ENCODE measurements at regions not wholly inside any gene's neighbourhood (a gene's known extent, or its start where the extent isn't known, plus 50 kb on each side); places are given as distances from the start of the nearest gene placed in this dataset.

DNA sequence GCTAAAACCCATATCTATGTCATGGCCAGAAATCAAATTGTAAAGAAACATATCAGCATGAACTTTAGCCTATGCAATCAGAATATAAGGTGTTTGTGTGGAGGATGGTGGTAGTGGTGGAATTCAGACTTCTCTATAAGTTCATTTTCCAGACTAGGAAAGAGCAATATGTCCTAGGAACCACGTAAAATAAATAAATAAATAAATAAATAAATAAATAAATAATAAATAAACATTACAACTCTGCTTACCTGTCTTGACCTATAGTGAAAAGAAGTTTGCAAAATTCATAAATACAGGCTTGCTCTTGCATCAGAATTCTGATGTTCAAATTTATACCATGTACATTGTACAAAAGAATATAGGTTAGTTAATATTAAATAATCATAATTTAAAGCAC, 1382.6 kb upstream of the ADGRL2 start:
- intact Hi-C loops (cut with DNase I), result no loop called here
- no peaks in the 10 kb centered on the region for H3K9me3 ChIP-seq

DNA sequence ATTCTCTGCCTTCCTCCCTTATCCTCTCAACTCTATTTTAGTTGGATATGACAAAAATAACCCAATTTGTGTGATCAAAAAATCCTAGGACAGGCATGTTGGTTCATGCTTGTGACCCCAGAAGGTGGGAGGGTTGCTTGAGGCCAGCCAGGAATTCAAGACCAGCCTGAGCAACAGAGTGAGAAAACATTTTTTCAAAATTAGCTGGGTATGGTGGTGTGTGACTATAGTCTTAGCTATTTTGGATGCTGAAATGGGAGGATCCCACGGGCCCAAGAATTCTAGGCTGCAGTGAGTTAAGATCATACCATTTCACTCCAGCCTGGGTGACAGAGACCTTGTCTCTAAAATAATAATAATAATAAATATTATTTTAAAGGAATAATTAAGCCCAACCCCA, 1383.1 kb upstream of the ADGRL2 start:
- intact Hi-C loops (cut with DNase I), result no loop called here
- Histone ChIP-seq H3K4me3 (no peak overlapping the region), H3K27me3 (no peaks in the 10 kb centered on the region), H3K36me3 (no peaks in the 10 kb centered on the region), H3K27ac (no peak overlapping the region), H3K9me3 (no peaks in the 10 kb centered on the region), H3K4me1 (no peaks in the 10 kb centered on the region)
- DNase-seq, result no peak
- TF ChIP-seq POLR2AphosphoS5 (IDR thresholded peaks at IDR 0.05) (no peak), EP300 (IDR thresholded peaks at IDR 0.05) (no peak), POLR2A (IDR thresholded peaks at IDR 0.05) (no peak)
- TF ChIP-seq, protein P1, sequence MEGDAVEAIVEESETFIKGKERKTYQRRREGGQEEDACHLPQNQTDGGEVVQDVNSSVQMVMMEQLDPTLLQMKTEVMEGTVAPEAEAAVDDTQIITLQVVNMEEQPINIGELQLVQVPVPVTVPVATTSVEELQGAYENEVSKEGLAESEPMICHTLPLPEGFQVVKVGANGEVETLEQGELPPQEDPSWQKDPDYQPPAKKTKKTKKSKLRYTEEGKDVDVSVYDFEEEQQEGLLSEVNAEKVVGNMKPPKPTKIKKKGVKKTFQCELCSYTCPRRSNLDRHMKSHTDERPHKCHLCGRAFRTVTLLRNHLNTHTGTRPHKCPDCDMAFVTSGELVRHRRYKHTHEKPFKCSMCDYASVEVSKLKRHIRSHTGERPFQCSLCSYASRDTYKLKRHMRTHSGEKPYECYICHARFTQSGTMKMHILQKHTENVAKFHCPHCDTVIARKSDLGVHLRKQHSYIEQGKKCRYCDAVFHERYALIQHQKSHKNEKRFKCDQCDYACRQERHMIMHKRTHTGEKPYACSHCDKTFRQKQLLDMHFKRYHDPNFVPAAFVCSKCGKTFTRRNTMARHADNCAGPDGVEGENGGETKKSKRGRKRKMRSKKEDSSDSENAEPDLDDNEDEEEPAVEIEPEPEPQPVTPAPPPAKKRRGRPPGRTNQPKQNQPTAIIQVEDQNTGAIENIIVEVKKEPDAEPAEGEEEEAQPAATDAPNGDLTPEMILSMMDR (IDR thresholded peaks at IDR 0.05), result no peak
- 86 to 91% methylated on average over 1 of the region's 1 CpG for WGBS, 2 donors

More for the DNA sequence above, 1382.6 kb upstream of the ADGRL2 start:
- H3K27ac ChIP-seq, result no peak overlapping the region
- no peaks in the 10 kb centered on the region for H3K36me3 ChIP-seq
- 56 to 81% methylated on average over 1 of the region's 1 CpG for WGBS, 2 donors
- no peak for DNase-seq
- H3K4me1 ChIP-seq, result no peaks in the 10 kb centered on the region
- no peaks in the 10 kb centered on the region for H3K27me3 ChIP-seq
- no peak overlapping the region for H3K4me3 ChIP-seq
- TF ChIP-seq, protein P1 (IDR thresholded peaks at IDR 0.05), result no peak
- TF ChIP-seq EP300 (IDR thresholded peaks at IDR 0.05) (no peak), POLR2A (IDR thresholded peaks at IDR 0.05) (no peak), POLR2AphosphoS5 (IDR thresholded peaks at IDR 0.05) (no peak)

DNA sequence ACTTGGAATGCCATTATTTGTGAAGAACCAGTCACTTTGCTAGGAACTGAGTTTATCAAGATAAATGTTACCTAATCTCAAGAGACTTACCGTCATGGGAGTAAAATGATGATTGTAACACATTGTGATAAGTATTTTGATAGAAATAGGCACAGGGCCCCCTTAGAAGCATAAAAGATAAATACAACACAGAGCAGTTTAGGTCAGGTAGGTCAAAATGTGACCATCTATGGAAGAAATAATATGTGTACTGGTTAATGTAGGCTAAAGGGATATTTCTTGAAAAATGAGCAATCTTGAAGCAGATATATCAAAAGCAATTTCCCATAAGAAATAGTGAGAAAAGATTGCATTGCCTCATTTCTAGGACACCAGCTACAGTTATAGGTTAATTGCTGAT, 1386.8 kb upstream of the ADGRL2 start:
- H3K9me3 ChIP-seq, result no peaks in the 10 kb centered on the region
- TF ChIP-seq POLR2A (IDR thresholded peaks at IDR 0.05) (no peak), EP300 (IDR thresholded peaks at IDR 0.05) (no peak), POLR2AphosphoS5 (IDR thresholded peaks at IDR 0.05) (no peak)
- TF ChIP-seq, protein P1 (IDR thresholded peaks at IDR 0.05), result no peak
- no peak overlapping the region for H3K27ac ChIP-seq
- no peaks in the 10 kb centered on the region for H3K4me1 ChIP-seq
- intact Hi-C loops (cut with DNase I), result no loop called here
- no peak for DNase-seq
- H3K27me3 ChIP-seq, result no peaks in the 10 kb centered on the region
- no peak overlapping the region for H3K4me3 ChIP-seq
- 75 to 91% methylated on average over 1 of the region's 1 CpG for WGBS, 2 donors
- H3K36me3 ChIP-seq, result no peaks in the 10 kb centered on the region

DNA sequence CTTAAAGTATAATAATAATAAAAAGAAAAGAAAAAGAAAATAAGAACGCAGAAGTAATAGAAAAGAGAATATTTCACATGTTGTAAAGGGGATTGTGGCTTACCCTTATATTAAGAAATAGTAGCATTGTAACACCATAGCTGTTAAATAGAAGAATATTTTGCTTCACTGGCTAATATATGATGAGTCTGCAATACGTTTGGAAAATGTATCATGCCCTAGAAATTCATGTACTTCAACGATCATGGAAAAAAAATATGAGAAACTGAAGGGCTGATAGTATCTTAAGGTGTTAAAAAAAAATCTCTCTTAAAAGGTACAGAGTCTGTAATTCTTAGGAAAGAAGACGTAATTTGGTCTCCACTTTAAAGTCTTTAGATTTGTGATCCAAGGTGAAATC, 1390.5 kb upstream of the ADGRL2 start:
- TF ChIP-seq EP300 (IDR thresholded peaks at IDR 0.05) (no peak), POLR2AphosphoS5 (IDR thresholded peaks at IDR 0.05) (no peak), POLR2A (IDR thresholded peaks at IDR 0.05) (no peak)
- TF ChIP-seq, protein P1 (IDR thresholded peaks at IDR 0.05), result no peak
- intact Hi-C loops (cut with DNase I), result no loop called here
- no peaks in the 10 kb centered on the region for H3K36me3 ChIP-seq
- WGBS, 2 donors, result 79 to 88% methylated on average over 4 of the region's 4 CpGs
- H3K27ac ChIP-seq, result no peak overlapping the region
- H3K4me3 ChIP-seq, result no peak overlapping the region
- no peaks in the 10 kb centered on the region for H3K27me3 ChIP-seq
- no peaks in the 10 kb centered on the region for H3K9me3 ChIP-seq
- no peaks in the 10 kb centered on the region for H3K4me1 ChIP-seq
- no peak for DNase-seq

DNA sequence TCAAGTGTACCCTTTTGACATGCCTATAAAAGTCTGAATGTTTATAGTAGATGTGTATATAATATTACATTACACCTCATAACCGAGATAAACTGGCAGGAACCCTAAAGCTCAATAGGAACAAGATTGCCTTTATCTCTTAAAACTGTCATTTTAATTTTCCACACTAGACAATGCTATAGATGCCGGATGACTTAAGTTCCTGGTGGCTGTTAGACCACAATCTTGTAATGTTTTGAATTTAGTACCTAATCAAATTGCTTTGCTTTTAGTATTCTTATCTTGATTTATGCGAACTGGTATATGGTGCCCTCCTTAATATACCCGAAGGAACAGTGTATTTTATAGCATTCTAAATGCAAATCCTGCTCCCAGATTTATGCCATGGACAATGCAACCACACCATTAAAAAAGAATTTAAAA, 1397.0 kb upstream of the ADGRL4 start:
- Histone ChIP-seq H3K27ac (no peak overlapping the region), H3K9me3 (no peaks in the 10 kb centered on the region), H3K4me1 (no peaks in the 10 kb centered on the region), H3K4me3 (no peak overlapping the region), H3K27me3 (no peaks in the 10 kb centered on the region), H3K36me3 (no peaks in the 10 kb centered on the region)
- DNase-seq, result no peak
- intact Hi-C loops (cut with DNase I), result no loop called here
- TF ChIP-seq POLR2AphosphoS5 (IDR thresholded peaks at IDR 0.05), result no peak
- TF ChIP-seq POLR2A (IDR thresholded peaks at IDR 0.05), result no peak
- TF ChIP-seq EP300 (IDR thresholded peaks at IDR 0.05), result no peak
- TF ChIP-seq, protein P1 (IDR thresholded peaks at IDR 0.05), result no peak
- 18 to 70% methylated on average over 4 of the region's 4 CpGs for WGBS, 2 donors

Data from sigmoid colon (tissue), 6 donors.